Activated CD4-positive, alpha-beta T cell treated with anti-CD3 and anti-CD28 coated beads for 36 hours (primary cell): ENCODE measurements at regions not wholly inside any gene's neighbourhood (a gene's known extent, or its start where the extent isn't known, plus 50 kb on each side); places are given as distances from the start of the nearest gene placed in this dataset.

ENCODE experiments used
- ATAC-seq: fragments of 200-7000 bp; cut with Tn5 transposase; one replicate; pipeline ENCODE4 v1.10.0; 2021; ENCODE audit warnings: mild to moderate bottlenecking, moderate library complexity
- CTCF ChIA-PET: fragments of 350-600 bp; sonication (Branson Sonifier 250); formaldehyde crosslinking; loops from one replicate; lab custom pipeline; 2021; ENCODE audit warnings: antibody characterized with exemption; lab: Charles Lee
- POLR2A ChIA-PET: fragments of 350-600 bp; sonication (Branson Sonifier 250); formaldehyde crosslinking; loops from one replicate; lab custom pipeline; 2021; ENCODE audit warnings: antibody characterized with exemption, inconsistent platforms; lab: Charles Lee
- DNase-seq: peaks from one replicate; pipeline ENCODE4 v3.0.0-alpha.2; 2020
- H3K27ac Mint-ChIP-seq: one replicate; pipeline ENCODE4 v1.8.0; 2021; ENCODE audit warnings: mixed read lengths
- H3K27me3 Mint-ChIP-seq: one replicate; pipeline ENCODE4 v1.8.0; 2021; ENCODE audit warnings: mixed read lengths
- H3K36me3 Mint-ChIP-seq: one replicate; pipeline ENCODE4 v1.8.0; 2021; ENCODE audit warnings: low read depth, mixed read lengths
- H3K4me1 Mint-ChIP-seq: one replicate; pipeline ENCODE4 v1.8.0; 2021; ENCODE audit warnings: mixed read lengths
- H3K4me3 Mint-ChIP-seq: one replicate; pipeline ENCODE4 v1.8.0; 2021; ENCODE audit warnings: mild to moderate bottlenecking, moderate library complexity, mixed read lengths
- H3K9me3 Mint-ChIP-seq: one replicate; pipeline ENCODE4 v1.8.0; 2021; ENCODE audit warnings: low read depth, mixed read lengths
- intact Hi-C, 2 experiments: fragments of 100-400 bp; cut with DNase I in 1 of 2; cut with micrococcal nuclease in 1 of 2; formaldehyde crosslinking; loops; one replicate each; pipeline versions ENCODE4 v1.14.2 to v1.15.1; 2022 to 2024; cut with DNase I, micrococcal nuclease

GRCh38 chr7:52247518-52247917 is 787.9 kb upstream of the POM121L12 start:
- ATAC-seq (no peak), DNase-seq (no peak)
- H3K4me3 Mint-ChIP-seq = no peak overlapping the region
- no peaks in the 10 kb centered on the region for H3K4me1 Mint-ChIP-seq
- intact Hi-C loops = loop anchor here in 1 of 2 experiments (10.0 kb wide), 1 partner anchor 57 kb away; no protein-coding TSS in a partner anchor
- H3K36me3 Mint-ChIP-seq = no peaks in the 10 kb centered on the region
- peaks cover 6% of the 10 kb centered on the region for H3K9me3 Mint-ChIP-seq
- POLR2A ChIA-PET = no interaction called here
- CTCF ChIA-PET = no interaction called here
- no peaks in the 10 kb centered on the region for H3K27me3 Mint-ChIP-seq
- no peak overlapping the region for H3K27ac Mint-ChIP-seq

GRCh38 chr7:52243685-52244084 is 791.7 kb upstream of the POM121L12 start:
- no peak for ATAC-seq
- DNase-seq = no peak
- Mint-ChIP-seq H3K4me1 (no peaks in the 10 kb centered on the region), H3K27ac (no peak overlapping the region), H3K36me3 (no peaks in the 10 kb centered on the region), H3K27me3 (no peaks in the 10 kb centered on the region), H3K4me3 (no peak overlapping the region), H3K9me3 (peaks cover 10% of the 10 kb centered on the region)
- intact Hi-C loops = loop anchor here in 1 of 2 experiments (10.0 kb wide), 1 partner anchor 61 kb away; no protein-coding TSS in a partner anchor
- POLR2A ChIA-PET = no interaction called here
- CTCF ChIA-PET = no interaction called here

DNA sequence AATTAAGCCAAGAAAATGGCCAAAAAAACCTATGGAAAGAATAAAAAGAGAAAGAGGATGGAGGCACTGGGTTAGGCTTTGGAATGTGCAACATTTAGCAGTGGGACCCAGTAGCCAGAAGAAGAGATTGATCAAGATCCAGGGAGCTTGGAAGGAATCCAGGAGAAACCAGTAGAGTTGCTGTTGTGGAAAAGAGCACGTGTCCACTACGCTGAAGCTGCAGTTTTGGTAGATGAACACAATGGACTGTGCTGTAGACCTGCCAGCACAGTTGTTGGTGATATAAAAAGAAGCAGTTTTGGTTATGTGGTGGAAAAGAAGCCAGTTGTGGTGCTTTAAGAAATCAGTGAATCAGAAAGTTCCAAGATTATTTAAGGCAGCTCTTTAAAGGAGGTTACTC is 802.2 kb upstream of the POM121L12 start:
- H3K27me3 Mint-ChIP-seq = no peaks in the 10 kb centered on the region
- intact Hi-C loops = no loop called here
- no peak overlapping the region for H3K4me3 Mint-ChIP-seq
- no peaks in the 10 kb centered on the region for H3K36me3 Mint-ChIP-seq
- no peaks in the 10 kb centered on the region for H3K4me1 Mint-ChIP-seq
- peaks cover 13% of the 10 kb centered on the region for H3K9me3 Mint-ChIP-seq
- DNase-seq = no peak
- POLR2A ChIA-PET = no interaction called here
- no peak overlapping the region for H3K27ac Mint-ChIP-seq
- ATAC-seq = no peak
- CTCF ChIA-PET = no interaction called here

DNA sequence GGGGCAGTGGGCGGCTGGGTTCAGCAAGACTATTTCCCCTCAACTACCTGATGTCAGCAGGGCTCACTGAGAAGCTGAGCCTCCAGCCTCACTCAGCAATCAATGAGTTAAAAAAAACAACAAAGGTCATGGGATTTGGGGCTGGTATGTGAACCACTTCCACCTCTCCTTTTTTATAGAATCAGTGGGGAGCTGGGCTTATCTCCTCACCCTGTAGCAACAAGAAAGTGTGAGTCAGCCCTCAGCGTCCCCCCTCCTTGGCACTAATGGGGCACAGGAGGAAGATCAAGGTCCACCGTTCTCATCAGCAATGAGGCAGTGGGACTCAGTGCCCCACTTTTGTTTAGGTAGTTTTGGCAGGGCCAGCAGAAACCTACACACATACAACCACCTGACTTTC is 823.5 kb upstream of the POM121L12 start:
- ChIA-PET POLR2A (no interaction called here), CTCF (no interaction called here)
- intact Hi-C loops = no loop called here
- Mint-ChIP-seq H3K27me3 (no peaks in the 10 kb centered on the region), H3K4me3 (no peak overlapping the region), H3K36me3 (no peaks in the 10 kb centered on the region), H3K27ac (no peak overlapping the region), H3K4me1 (no peaks in the 10 kb centered on the region), H3K9me3 (no peaks in the 10 kb centered on the region)
- ATAC-seq = no peak
- DNase-seq = no peak

DNA sequence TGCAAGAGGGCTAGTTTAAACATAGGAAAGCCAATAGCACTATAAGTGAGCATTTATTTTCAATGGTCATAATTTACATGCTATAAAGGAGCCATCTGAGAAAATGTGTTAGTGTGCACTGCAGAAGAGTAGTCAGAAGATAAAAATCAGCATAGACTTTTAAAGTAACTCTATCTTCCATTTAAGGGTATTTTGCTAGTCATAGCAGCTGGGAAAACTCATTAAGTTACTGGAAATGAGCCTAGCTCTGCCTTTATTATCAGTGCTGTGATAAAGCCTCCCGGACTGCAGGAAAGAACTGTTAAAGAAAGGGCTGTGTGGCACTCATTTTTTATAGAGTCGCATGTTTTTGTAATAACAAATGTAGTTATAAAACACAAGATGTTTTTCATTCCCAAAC is 825.8 kb upstream of the POM121L12 start:
- Mint-ChIP-seq H3K9me3 (no peaks in the 10 kb centered on the region), H3K27ac (no peak overlapping the region), H3K36me3 (no peaks in the 10 kb centered on the region), H3K27me3 (no peaks in the 10 kb centered on the region), H3K4me3 (no peak overlapping the region), H3K4me1 (no peaks in the 10 kb centered on the region)
- DNase-seq = no peak
- no peak for ATAC-seq
- intact Hi-C loops = no loop called here
- ChIA-PET CTCF (no interaction called here), POLR2A (no interaction called here)

GRCh38 chr7:52197221-52197620 is 838.2 kb upstream of the POM121L12 start:
- H3K4me3 Mint-ChIP-seq = no peak overlapping the region
- DNase-seq (no peak), ATAC-seq (no peak)
- no peaks in the 10 kb centered on the region for H3K36me3 Mint-ChIP-seq
- no peak overlapping the region for H3K27ac Mint-ChIP-seq
- intact Hi-C loops = no loop called here
- H3K27me3 Mint-ChIP-seq = no peaks in the 10 kb centered on the region
- POLR2A ChIA-PET = no interaction called here
- H3K4me1 Mint-ChIP-seq = no peaks in the 10 kb centered on the region
- peaks cover 5% of the 10 kb centered on the region for H3K9me3 Mint-ChIP-seq
- CTCF ChIA-PET = no interaction called here

- CTCF ChIA-PET = no interaction called here
- POLR2A ChIA-PET = no interaction called here
- Mint-ChIP-seq H3K27ac (no peak overlapping the region), H3K4me3 (no peak overlapping the region), H3K36me3 (no peaks in the 10 kb centered on the region), H3K4me1 (no peaks in the 10 kb centered on the region), H3K27me3 (no peaks in the 10 kb centered on the region), H3K9me3 (peaks cover 5% of the 10 kb centered on the region)
- intact Hi-C loops = no loop called here
- no peak for DNase-seq
- no peak for ATAC-seq
These were observed 839.8 kb upstream of the POM121L12 start for GRCh38 chr7:52195664-52196063.

DNA sequence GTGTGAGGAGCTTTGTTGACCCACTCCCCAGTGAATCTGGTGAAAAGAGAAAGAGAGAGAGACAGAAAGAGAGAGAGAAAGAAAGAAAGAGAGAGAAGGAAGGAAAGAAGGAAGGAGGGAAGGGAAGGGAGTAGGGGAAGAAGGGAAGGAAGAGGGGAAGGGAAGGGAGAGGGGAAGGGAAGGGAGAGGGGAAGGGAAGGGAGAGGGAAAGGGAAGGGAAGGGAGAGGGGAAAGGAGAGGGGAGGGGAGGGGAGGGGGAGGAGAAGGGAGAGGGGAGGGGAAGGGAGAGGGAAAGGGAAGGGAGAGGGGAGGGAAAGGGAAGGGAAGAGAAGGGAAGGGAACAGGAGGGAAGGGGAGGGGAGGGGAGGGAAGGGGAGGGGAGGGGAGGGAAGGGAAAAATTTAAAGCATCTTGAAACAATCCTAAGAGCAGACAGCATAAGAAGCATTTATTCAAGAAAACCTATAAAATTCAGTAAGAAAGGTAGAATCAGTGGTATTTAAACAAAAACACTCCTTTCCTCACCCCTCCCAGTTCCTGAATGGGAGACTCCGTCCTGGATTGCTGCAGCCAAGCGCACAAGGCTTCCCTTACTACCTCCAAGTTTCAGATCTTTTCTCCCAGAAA is 846.2 kb upstream of the POM121L12 start:
- ATAC-seq (no peak), DNase-seq (no peak)
- CTCF ChIA-PET = no interaction called here
- Mint-ChIP-seq H3K4me3 (no peak overlapping the region), H3K27me3 (no peaks in the 10 kb centered on the region), H3K27ac (no peak overlapping the region), H3K36me3 (no peaks in the 10 kb centered on the region), H3K4me1 (no peaks in the 10 kb centered on the region), H3K9me3 (peaks cover 4% of the 10 kb centered on the region)
- POLR2A ChIA-PET = no interaction called here
- intact Hi-C loops = no loop called here

GRCh38 chr7:52184006-52184703 is 851.3 kb upstream of the POM121L12 start:
- no peak overlapping the region for H3K27ac Mint-ChIP-seq
- intact Hi-C loops = no loop called here
- no peaks in the 10 kb centered on the region for H3K4me1 Mint-ChIP-seq
- POLR2A ChIA-PET = no interaction called here
- no peaks in the 10 kb centered on the region for H3K9me3 Mint-ChIP-seq
- no peaks in the 10 kb centered on the region for H3K27me3 Mint-ChIP-seq
- H3K4me3 Mint-ChIP-seq = no peak overlapping the region
- DNase-seq = no peak
- CTCF ChIA-PET = no interaction called here
- no peaks in the 10 kb centered on the region for H3K36me3 Mint-ChIP-seq
- ATAC-seq = no peak

DNA sequence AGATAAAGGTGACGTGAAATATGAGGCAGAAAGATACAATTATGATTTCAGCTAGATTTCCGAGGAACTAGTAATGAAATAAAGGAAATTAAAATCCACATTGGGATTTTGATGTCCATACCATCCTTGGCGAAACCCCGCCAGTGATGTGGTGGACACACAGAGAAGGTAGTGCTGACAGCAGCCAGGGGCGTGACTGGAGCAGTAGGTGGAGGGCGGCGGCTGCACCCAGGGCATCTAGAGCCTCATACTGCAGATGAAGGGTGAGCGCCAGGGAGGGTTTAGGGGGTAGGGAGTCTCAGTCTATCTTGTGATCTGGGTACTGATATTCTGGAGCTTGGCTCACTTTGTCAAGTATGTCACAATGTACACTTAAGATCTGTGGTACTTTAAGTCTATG is 855.5 kb upstream of the POM121L12 start:
- ChIA-PET POLR2A (no interaction called here), CTCF (no interaction called here)
- peaks cover 12% of the 10 kb centered on the region for H3K9me3 Mint-ChIP-seq
- ATAC-seq = no peak
- H3K4me3 Mint-ChIP-seq = no peak overlapping the region
- no peak overlapping the region for H3K27ac Mint-ChIP-seq
- intact Hi-C loops = no loop called here
- H3K4me1 Mint-ChIP-seq = no peaks in the 10 kb centered on the region
- DNase-seq = no peak
- H3K27me3 Mint-ChIP-seq = no peaks in the 10 kb centered on the region
- H3K36me3 Mint-ChIP-seq = no peaks in the 10 kb centered on the region

GRCh38 chr7:52168085-52168484 is 851.5 kb upstream of the COBL start:
- Mint-ChIP-seq H3K27me3 (no peaks in the 10 kb centered on the region), H3K36me3 (no peaks in the 10 kb centered on the region), H3K4me3 (no peak overlapping the region), H3K4me1 (no peaks in the 10 kb centered on the region), H3K9me3 (no peaks in the 10 kb centered on the region), H3K27ac (no peak overlapping the region)
- ATAC-seq (no peak), DNase-seq (no peak)
- intact Hi-C loops = no loop called here
- CTCF ChIA-PET = no interaction called here
- POLR2A ChIA-PET = no interaction called here

GRCh38 chr7:52163311-52163710 is 846.7 kb upstream of the COBL start:
- ChIA-PET POLR2A (no interaction called here), CTCF (no interaction called here)
- intact Hi-C loops = no loop called here
- Mint-ChIP-seq H3K27me3 (no peaks in the 10 kb centered on the region), H3K4me3 (no peak overlapping the region), H3K27ac (no peak overlapping the region), H3K36me3 (no peaks in the 10 kb centered on the region), H3K4me1 (no peaks in the 10 kb centered on the region), H3K9me3 (peaks cover 2% of the 10 kb centered on the region)
- ATAC-seq = no peak
- DNase-seq = no peak
